NCI-H226 (cell line): ENCODE measurements at regions not wholly inside any gene's neighbourhood (a gene's known extent, or its start where the extent isn't known, plus 50 kb on each side); places are given as distances from the start of the nearest gene placed in this dataset.
"Not testable (repeated sequence)": the region's sequence is repeated elsewhere in the genome, so short reads cannot be mapped to it uniquely, and the experiment has no call there.

Source experiments
- DNase-seq: peaks from one replicate; pipeline ENCODE4 v3.0.0-alpha.2; 2015

GRCh38 chr19:30103981-30104380 lies 161.9 kb downstream of the URI1 start:
- DNase-seq = no peak

GRCh38 chr19:30105316-30105715 lies 163.3 kb downstream of the URI1 start:
- DNase-seq = no peak

DNA sequence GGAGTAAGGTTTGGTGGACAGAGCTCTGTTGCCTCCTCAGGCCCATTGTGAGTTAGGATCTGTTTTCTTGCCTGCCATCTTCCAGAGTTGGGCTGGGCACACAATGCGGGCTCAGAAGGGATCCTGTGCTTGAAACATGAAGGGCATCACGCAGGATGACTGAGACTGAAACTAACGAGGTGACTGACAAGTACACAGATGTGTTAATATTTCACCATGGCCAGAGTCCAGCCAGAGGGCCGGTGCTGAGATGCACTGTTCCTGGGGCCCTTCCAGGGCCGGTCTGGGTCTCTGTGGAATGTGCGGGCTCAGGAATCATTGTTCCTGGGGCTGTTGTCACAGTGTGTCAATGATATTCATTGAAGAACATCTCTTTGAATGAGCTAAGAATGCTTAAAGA lies 163.7 kb downstream of the URI1 start:
- DNase-seq = no peak

GRCh38 chr19:30106417-30107095 lies 164.5 kb downstream of the URI1 start:
- no peak for DNase-seq

DNA sequence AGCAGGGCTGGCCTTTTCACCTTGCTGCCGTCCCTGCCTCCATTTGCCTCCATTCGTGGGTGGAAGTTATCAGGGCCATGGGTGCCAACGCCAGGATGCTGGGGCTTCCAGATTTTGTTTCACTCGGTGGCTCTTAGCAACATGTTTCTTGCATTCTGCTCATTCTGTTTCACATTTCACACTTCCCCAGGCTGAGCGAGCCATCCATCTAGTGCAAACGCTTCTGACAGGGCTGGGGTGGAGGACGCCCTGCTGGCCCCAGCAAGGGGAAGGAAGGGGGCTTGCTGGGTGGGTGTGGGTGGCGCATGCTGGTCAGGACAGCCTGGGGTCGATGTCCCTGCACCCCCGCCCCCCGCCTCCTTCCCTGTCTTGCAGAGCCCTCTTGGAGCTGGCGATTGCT lies 165.2 kb downstream of the URI1 start:
- no peak for DNase-seq

DNA sequence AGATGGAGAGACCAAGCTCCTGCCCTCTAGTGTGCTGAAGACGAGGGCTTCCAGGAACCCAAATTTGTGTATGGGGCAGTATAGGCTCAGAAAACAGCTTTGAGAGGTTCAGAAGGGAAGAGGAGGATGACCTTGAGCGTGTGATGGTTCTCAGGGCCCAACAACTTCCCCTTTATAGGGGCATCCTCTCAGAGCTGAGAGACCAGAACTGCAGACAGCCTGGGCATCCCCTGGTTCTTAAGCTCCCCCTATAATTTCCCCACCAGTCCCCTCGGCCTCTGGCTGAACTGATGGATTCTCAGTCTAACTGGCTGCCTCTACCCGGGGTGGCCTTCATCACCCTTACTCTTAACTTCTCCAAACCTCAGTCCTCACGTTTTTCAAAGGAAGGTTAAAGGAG lies 167.5 kb downstream of the URI1 start:
- no peak for DNase-seq

DNA sequence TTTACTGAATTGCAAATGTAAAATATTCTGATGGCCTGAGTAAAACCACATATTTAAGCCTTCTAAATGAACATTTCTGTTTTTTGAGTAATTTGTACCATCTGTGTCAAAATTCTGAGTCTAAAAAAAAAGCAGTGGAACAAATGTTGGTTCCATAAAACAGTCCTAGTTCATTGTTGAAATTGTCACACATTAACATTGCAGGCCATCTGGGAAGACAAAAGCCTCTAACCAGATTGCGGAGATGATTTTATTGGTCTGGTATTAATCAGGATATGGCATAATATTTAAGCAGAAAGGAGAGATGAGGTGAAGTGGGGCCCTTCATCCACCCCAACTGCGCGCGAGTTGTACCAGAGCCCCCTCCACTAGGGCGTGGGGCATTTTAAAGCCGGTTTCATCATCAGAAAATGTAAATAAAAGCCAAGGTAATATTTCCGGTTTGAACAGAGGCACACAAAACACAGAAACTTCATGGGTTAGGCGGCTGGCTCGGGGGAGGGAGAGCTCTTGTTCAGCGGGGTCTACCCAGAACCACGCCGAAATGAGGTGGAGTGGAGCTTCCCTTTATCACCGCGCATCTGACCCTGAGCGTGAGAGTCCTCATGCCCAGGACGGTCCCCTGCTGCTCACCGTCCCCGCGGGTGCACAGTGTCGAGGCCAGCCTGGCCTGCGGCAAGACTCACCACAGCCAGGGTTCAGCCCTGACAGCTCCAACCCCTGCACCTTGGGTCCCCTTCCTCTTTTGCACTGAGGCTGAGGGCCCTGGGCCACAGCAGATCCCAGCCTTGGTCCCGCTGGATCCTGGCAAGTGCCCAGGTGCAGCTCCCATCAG lies 169.2 kb downstream of the URI1 start:
- no peak for DNase-seq

DNA sequence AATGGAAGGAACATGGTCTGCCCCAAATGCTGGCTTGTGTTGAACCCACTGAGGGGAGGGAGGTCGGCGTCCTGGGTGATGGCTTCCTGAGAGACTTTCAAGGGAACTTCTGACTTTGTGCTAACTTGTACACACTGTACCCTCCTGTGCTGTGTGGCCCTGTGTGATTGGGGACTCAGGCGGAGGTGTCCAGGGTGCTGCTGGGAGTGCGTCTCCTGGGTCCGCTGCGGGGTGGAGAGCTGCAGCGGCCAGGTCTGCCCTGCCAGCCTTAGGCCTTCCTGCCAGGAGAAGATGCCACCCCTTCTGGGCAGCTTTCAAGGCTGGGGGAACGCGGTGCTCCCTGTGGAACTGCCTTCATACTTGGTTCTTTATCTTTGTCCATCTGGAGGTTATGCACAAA lies 170.1 kb downstream of the URI1 start:
- DNase-seq = no peak

- DNase-seq = no peak
Measured at GRCh38 chr19:30112666-30113065, 170.6 kb downstream of the URI1 start.

- no peak for DNase-seq
Measured at GRCh38 chr19:30113186-30113585, 171.1 kb downstream of the URI1 start.

DNA sequence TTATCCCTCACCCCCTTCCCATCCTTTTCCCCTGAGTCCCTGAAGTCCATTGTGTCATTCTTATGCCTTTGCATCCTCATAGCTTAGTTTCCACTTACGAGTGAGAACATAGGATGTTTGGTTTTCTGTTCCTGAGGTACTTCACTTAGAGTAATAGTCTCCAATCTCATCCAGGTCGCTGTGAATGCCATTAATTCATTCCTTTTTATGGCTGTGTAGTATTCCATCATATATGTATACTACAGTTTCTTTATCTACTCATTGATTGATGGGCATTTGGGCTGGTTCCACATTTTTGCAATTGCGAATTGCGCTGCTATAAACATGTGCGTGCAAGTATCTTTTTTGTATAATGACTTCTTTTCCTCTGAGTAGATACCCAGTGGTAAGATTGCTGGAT lies 172.1 kb downstream of the URI1 start:
- DNase-seq = not testable (repeated sequence)

DNA sequence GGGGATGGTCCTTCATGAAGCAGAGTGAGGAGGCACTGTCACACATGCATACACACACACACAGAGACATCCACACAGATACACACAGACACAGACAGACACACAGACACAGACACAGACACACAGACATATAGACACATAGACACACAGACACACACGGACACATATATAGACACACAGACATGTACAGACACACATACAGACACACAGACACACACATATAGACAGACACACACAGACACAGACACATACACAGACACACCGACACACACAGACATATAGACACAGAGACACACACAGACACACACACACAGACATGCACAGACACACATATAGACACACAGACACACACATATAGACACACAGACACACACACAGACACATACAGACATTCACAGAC lies 173.9 kb downstream of the URI1 start:
- DNase-seq = no peak

GRCh38 chr19:30116530-30116929 lies 174.5 kb downstream of the URI1 start:
- DNase-seq = no peak

- DNase-seq = no peak
Measured at GRCh38 chr19:30116984-30117555, 175.0 kb downstream of the URI1 start.

GRCh38 chr19:30117636-30118145 lies 175.7 kb downstream of the URI1 start:
- no peak for DNase-seq

DNA sequence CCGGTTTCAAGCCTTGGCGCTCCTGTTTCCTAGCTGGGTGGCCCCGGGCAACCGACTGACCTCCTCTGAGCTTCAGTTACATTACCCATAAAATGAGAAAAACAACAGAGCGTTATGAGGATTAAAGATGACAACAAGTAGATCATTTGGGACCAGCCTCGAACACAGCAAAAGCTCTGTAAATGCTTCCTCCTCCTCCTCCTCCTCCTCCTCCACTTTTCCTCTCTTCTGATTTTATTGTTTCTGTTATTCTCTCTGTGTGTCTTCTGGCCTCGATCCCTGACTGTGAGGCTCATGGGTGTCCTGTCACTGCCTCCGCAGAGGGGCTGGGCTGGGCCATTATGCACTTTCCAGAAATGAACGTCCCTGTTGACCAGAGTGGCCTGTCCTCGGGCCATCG lies 176.2 kb downstream of the URI1 start:
- no peak for DNase-seq

DNA sequence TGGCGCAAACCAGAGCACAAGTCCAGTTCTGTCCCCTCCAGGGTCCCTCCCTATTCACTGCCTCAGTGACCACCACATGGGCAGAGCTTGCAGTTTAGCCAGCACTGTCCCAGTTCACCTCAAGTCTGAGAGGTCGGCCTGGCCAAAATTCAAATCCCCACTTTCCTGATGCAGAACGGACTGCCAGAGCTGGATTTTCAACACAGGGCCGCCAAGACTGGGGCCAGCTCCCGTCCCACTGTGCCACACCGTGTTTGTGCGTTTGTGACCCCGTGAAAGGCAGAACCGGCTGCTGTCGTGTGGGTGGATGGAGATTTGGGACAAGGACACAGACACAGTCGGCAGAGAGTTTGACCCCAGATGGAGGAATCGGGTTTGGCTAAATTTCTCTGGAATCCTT lies 176.7 kb downstream of the URI1 start:
- DNase-seq = no peak

DNA sequence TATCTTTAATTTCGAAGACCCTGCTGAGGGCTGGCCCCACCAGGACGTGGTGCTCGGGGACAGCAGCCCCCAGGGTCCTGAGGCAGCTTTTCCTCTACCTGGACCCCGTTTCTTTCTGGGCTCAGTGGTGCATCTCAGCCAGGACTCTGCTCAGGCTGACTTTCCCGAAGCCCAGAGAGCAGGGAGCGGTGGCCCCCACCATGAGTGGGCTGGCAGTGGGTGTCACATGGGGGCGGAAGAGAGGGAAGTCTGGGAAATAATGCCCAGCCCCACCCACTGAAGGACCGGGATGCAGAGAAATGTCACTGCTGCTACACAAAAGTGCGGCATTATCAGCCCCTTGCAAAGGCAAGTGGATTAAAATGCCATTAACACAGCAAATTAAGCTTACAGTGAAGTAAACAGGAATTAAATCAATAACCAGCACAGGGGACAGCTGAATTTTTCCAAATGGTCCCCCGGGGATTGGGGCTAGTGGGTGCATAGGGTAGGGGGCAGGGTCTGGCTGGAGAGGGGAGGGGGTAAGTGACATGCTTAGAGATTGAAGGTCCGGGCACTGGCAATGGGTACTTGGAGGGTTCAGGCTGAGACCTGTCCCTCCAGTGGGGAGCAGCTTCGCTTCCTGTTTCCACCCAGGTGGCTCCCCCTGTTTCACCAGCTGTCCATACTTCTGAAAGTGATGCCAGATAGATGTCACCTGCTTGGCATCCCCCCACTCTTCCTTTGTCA lies 177.3 kb downstream of the URI1 start:
- DNase-seq = no peak

DNA sequence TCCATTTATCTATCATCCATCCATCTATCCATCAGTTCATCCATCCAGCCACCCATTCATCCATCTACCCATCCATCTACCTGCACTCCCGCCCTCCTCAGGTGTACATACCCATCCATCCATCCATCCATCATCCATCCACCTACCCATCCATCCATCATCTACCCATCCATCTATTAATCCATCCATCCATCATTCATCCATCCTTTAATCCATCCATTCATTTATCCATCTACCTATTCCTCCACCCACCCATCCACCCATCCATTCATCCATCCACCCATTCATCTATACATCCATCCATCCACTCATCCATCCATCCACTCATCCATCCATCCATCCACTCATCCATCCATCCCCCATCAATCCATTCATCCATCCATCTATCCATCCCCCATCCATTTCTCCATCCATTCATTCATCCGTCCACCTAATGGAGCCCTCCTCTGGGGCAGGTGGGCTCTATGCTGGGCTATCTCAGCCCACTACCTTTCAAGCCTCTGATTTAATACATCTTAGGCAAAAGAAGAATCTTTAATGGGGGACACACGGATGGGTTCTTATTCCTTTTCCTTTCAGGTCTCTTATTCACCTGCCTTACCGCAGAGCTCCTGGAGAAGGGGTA lies 178.9 kb downstream of the URI1 start:
- no peak for DNase-seq

DNA sequence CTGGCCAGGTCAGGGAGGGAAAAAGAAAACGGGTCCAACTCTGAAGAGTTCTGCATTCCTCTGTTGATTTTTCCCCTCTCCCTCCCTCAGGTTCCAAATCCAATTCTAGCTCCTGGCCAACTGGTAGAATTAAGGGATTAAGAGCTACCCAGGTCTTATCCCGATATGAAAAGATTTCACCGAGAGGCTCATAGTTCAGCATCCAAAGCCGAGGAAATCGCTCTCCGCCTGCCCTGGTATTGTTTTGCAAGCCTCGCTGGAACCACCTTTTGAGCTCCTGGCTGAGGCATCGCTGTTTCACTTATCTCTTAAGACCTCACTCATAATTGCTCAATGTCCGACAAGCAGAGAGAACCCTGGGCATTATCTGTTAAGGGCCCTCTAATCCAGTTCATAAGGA lies 180.4 kb downstream of the URI1 start:
- no peak for DNase-seq

DNA sequence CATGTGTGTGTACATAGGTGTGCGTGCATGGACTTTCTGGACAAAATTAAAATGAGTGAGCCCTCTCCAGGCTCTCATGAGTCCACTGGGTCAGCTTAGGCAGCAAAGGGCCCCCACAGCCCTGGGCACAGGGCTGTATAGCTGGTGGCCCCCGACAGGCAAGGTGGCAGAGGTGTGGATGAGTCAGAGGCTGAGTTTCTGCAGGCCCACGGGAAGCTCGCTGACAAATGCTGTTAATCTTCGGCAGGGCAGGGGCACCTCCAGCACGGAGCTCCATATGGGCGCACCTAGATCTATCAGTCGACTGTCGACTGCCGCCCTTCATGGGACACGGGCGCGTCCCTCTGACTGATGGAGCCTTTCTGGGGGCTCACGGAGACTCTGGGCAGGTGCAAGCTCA lies 181.1 kb downstream of the URI1 start:
- no peak for DNase-seq

GRCh38 chr19:30123611-30124010 lies 181.6 kb downstream of the URI1 start:
- DNase-seq = no peak

- DNase-seq = no peak
Measured at GRCh38 chr19:30128211-30128610, 186.2 kb downstream of the URI1 start.
